ENCODE measurements at regions not wholly inside any gene's neighbourhood (a gene's known extent, or its start where the extent isn't known, plus 50 kb on each side); places are given as distances from the start of the nearest gene placed in this dataset.

GRCh38 chr10:6339891-6340290, 137.2 kb downstream of the PFKFB3 start:
- Histone ChIP-seq H3K27ac (ENCODE audit: extremely low read depth, low read depth, low read length) (no peak overlapping the region), H3K79me2 (ENCODE audit: control insufficient read depth, insufficient read depth, low read length) (no peaks in the 10 kb centered on the region), H3K9me1 (ENCODE audit: control insufficient read depth, insufficient read depth, low read length) (no peaks in the 10 kb centered on the region), H3K4me1 (replicated peaks in 1 of 2; ENCODE audit: control insufficient read depth in 2 of 2, insufficient read depth in 2 of 2, low read length in 2 of 2) (no peaks in the 10 kb centered on the region), H3K9me3 (replicated peaks; ENCODE audit: control insufficient read depth, insufficient read depth, low read depth, low read length) (no peaks in the 10 kb centered on the region), H4K20me1 (replicated peaks; ENCODE audit: control insufficient read depth, insufficient read depth, low read length) (no peaks in the 10 kb centered on the region; the same call in 1 of the 2 replicates), H3K4me3 (no peak overlapping the region), H3K4me2 (ENCODE audit: insufficient read depth, low read length) (no peak overlapping the region), H2AFZ (ENCODE audit: low read depth, low read length) (no peak overlapping the region), H3K36me3 (ENCODE audit: control insufficient read depth, insufficient read depth, low read length) (no peaks in the 10 kb centered on the region), H3K27me3 (ENCODE audit: control insufficient read depth in 2 of 2, insufficient read depth in 2 of 2, low read length in 2 of 2) (peaks cover 5 to 44% of the 10 kb centered on the region in 2 experiments; a peak in 4 of 5 replicates), H3K9ac (ENCODE audit: insufficient read depth in 1 of 2, low read depth in 2 of 2, low read length in 2 of 2) (no peak overlapping the region)
- POLR2A ChIA-PET = interaction anchor here (0.7 kb wide), 1 partner anchor 106 kb away, joined by 3 read pairs; no protein-coding TSS in a partner anchor
- WGBS (ENCODE audit: insufficient coverage, low coverage, missing lambda C conversion rate) = 14% methylated on average over 5 of the region's 5 CpGs
- no peak for TF ChIP-seq ZFPM2 (CRISPR knock-in tag; IDR thresholded peaks at IDR 0.05)
- no peak for TF ChIP-seq CHAMP1 (IDR thresholded peaks at IDR 0.05)
- TF ChIP-seq PREB (CRISPR knock-in tag; IDR thresholded peaks at IDR 0.05) = no peak
- no peak for TF ChIP-seq TARDBP (IDR thresholded peaks at IDR 0.05)
- no peak for TF ChIP-seq BRF1 (IDR thresholded peaks at IDR 0.05; ENCODE audit: borderline replicate concordance, extremely low read depth, insufficient read length)
- no peak for TF ChIP-seq POLR2G (IDR thresholded peaks at IDR 0.05; ENCODE audit: low read depth, low read length)
- TF ChIP-seq MCM7 (IDR thresholded peaks at IDR 0.05) = no peak
- no peak for TF ChIP-seq ZZZ3 (IDR thresholded peaks at IDR 0.05)
- TF ChIP-seq, protein P1, sequence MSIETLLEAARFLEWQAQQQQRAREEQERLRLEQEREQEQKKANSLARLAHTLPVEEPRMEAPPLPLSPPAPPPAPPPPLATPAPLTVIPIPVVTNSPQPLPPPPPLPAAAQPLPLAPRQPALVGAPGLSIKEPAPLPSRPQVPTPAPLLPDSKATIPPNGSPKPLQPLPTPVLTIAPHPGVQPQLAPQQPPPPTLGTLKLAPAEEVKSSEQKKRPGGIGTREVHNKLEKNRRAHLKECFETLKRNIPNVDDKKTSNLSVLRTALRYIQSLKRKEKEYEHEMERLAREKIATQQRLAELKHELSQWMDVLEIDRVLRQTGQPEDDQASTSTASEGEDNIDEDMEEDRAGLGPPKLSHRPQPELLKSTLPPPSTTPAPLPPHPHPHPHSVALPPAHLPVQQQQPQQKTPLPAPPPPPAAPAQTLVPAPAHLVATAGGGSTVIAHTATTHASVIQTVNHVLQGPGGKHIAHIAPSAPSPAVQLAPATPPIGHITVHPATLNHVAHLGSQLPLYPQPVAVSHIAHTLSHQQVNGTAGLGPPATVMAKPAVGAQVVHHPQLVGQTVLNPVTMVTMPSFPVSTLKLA (conservative IDR thresholded peaks at IDR 0.05) = no peak
- no peak for TF ChIP-seq HLTF (IDR thresholded peaks at IDR 0.05)
- no peak for TF ChIP-seq ZFP30 (CRISPR knock-in tag; IDR thresholded peaks at IDR 0.05; ENCODE audit: borderline replicate concordance)
- no peak for TF ChIP-seq ZNF121 (CRISPR knock-in tag; conservative IDR thresholded peaks at IDR 0.05)
- no peak for TF ChIP-seq ZNF561 (CRISPR knock-in tag; conservative IDR thresholded peaks at IDR 0.05)
- TF ChIP-seq CREBBP (IDR thresholded peaks at IDR 0.05; ENCODE audit: low read depth, low read length) = no peak
- CTCF ChIA-PET (ENCODE audit: low intra/inter-chr PET ratio) = no interaction called here
- in situ Hi-C loops (cut with MboI) = no loop called here
- no peak for FAIRE-seq
- BruUV-seq (replicated peaks) = no TSS peak
- ATAC-seq = no peak
- intact Hi-C loops (cut with micrococcal nuclease) = no loop called here
- no peak for DNase-seq (ENCODE audit: extremely low read depth in 1 of 4, low spot score in 3 of 4)
